ENCODE measurements at regions not wholly inside any gene's neighbourhood (a gene's known extent, or its start where the extent isn't known, plus 50 kb on each side); places are given as distances from the start of the nearest gene placed in this dataset.

GRCh38 chr17:71376933-71377332 is 743.9 kb upstream of the SOX9 start:
- DNase-seq, result no peak

- DNase-seq, result no peak
These were observed 742.8 kb upstream of the SOX9 start for GRCh38 chr17:71378036-71378435.

- no peak for DNase-seq
These were observed 742.1 kb upstream of the SOX9 start for GRCh38 chr17:71378741-71379140.

- DNase-seq, result no peak
These were observed 741.3 kb upstream of the SOX9 start for GRCh38 chr17:71379512-71379911.

- DNase-seq, result no peak
These were observed 740.3 kb upstream of the SOX9 start for GRCh38 chr17:71380535-71380934.

- no peak for DNase-seq
These were observed 739.9 kb upstream of the SOX9 start for GRCh38 chr17:71380936-71381335.

GRCh38 chr17:71383091-71383490 is 737.7 kb upstream of the SOX9 start:
- no peak for DNase-seq

- no peak for DNase-seq
These were observed 733.4 kb upstream of the SOX9 start for GRCh38 chr17:71387456-71387855.

- no peak for DNase-seq
These were observed 727.9 kb upstream of the SOX9 start for GRCh38 chr17:71392715-71393567.

GRCh38 chr17:71395901-71396300 is 724.9 kb upstream of the SOX9 start:
- DNase-seq, result no peak

GRCh38 chr17:71396711-71397110 is 724.1 kb upstream of the SOX9 start:
- no peak for DNase-seq

- no peak for DNase-seq
These were observed 722.8 kb upstream of the SOX9 start for GRCh38 chr17:71398025-71398424.

- no peak for DNase-seq
These were observed 722.0 kb upstream of the SOX9 start for GRCh38 chr17:71398800-71399219.

- DNase-seq, result no peak
These were observed 721.6 kb upstream of the SOX9 start for GRCh38 chr17:71399221-71399620.

- no peak for DNase-seq
These were observed 721.2 kb upstream of the SOX9 start for GRCh38 chr17:71399649-71400048.

- DNase-seq, result no peak
These were observed 718.8 kb upstream of the SOX9 start for GRCh38 chr17:71402007-71402406.

GRCh38 chr17:71402661-71403141 is 718.1 kb upstream of the SOX9 start:
- DNase-seq, result no peak

- no peak for DNase-seq
These were observed 715.7 kb upstream of the SOX9 start for GRCh38 chr17:71405101-71405500.

GRCh38 chr17:71407981-71408380 is 712.8 kb upstream of the SOX9 start:
- no peak for DNase-seq

GRCh38 chr17:71409137-71409536 is 711.7 kb upstream of the SOX9 start:
- DNase-seq, result no peak

GRCh38 chr17:71409712-71410111 is 711.1 kb upstream of the SOX9 start:
- DNase-seq, result no peak

GRCh38 chr17:71412803-71413202 is 708.0 kb upstream of the SOX9 start:
- DNase-seq, result no peak

GRCh38 chr17:71413935-71414334 is 706.9 kb upstream of the SOX9 start:
- no peak for DNase-seq

GRCh38 chr17:71417142-71417541 is 703.7 kb upstream of the SOX9 start:
- DNase-seq, result no peak

GRCh38 chr17:71422968-71423367 is 697.9 kb upstream of the SOX9 start:
- no peak for DNase-seq
